ENCODE measurements at regions not wholly inside any gene's neighbourhood (a gene's known extent, or its start where the extent isn't known, plus 50 kb on each side); places are given as distances from the start of the nearest gene placed in this dataset.

DNA sequence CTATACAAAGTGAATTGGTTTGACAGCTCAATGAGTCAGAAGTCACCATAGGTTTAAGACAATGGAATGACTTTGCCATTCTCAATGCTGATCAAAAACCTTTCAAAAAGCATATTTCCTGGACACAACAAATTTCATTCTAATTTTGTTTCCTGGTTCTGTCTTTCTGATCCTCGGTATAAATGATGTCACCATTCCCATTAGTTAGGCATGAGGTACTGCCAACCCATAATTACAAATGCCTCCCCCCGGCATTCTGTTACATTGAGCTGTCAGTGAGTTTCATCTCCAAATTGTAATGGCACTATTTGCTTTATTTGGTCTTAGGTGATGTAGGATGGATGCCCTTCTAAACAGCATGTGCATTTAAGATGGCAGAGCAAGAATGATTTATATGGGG, 81.7 kb upstream of the NFE2L3 start:
- no peaks in the 10 kb centered on the region for H4K20me1 ChIP-seq (ENCODE audit: insufficient read depth)
- H3K4me1 ChIP-seq (ENCODE audit: control insufficient read depth in 1 of 2, insufficient read depth in 2 of 2, low read length in 2 of 2): no peaks in the 10 kb centered on the region
- BruUV-seq (replicated peaks): no TSS peak
- intact Hi-C loops (cut with micrococcal nuclease): no loop called here
- CTCF ChIA-PET: no interaction called here
- H3K4me2 ChIP-seq (ENCODE audit: low read length): no peak overlapping the region
- no peak overlapping the region for H3K4me3 ChIP-seq (replicated peaks in 1 of 2; ENCODE audit: low read depth in 1 of 2, low read length in 2 of 2)
- H3K36me3 ChIP-seq (ENCODE audit: control insufficient read depth in 1 of 2, insufficient read depth in 2 of 2, low read length in 2 of 2): no peaks in the 10 kb centered on the region
- TF ChIP-seq ZFX (IDR thresholded peaks at IDR 0.05) (no peak), SRF (IDR thresholded peaks at IDR 0.05; ENCODE audit: low read depth) (no peak), ELF1 (IDR thresholded peaks at IDR 0.05; ENCODE audit: borderline replicate concordance, low read depth) (no peak), RAD21 (IDR thresholded peaks at IDR 0.05; ENCODE audit: low read depth) (no peak), FOSL1 (IDR thresholded peaks at IDR 0.05; ENCODE audit: low read depth) (no peak), SP1 (IDR thresholded peaks at IDR 0.05; ENCODE audit: low read depth) (no peak), EGR1 (IDR thresholded peaks at IDR 0.05; ENCODE audit: low read depth) (no peak), TCF7L2 (IDR thresholded peaks at IDR 0.05; ENCODE audit: borderline replicate concordance, extremely low read depth, insufficient read depth, insufficient read length) (no peak), POLR2A (IDR thresholded peaks at IDR 0.05; ENCODE audit: borderline replicate concordance, extremely low read depth, insufficient read depth, insufficient read length) (no peak), CEBPB (IDR thresholded peaks at IDR 0.05; ENCODE audit: low read depth) (no peak), EZH2phosphoT487 (IDR thresholded peaks at IDR 0.05; ENCODE audit: borderline replicate concordance) (no peak)
- TF ChIP-seq, protein P1, sequence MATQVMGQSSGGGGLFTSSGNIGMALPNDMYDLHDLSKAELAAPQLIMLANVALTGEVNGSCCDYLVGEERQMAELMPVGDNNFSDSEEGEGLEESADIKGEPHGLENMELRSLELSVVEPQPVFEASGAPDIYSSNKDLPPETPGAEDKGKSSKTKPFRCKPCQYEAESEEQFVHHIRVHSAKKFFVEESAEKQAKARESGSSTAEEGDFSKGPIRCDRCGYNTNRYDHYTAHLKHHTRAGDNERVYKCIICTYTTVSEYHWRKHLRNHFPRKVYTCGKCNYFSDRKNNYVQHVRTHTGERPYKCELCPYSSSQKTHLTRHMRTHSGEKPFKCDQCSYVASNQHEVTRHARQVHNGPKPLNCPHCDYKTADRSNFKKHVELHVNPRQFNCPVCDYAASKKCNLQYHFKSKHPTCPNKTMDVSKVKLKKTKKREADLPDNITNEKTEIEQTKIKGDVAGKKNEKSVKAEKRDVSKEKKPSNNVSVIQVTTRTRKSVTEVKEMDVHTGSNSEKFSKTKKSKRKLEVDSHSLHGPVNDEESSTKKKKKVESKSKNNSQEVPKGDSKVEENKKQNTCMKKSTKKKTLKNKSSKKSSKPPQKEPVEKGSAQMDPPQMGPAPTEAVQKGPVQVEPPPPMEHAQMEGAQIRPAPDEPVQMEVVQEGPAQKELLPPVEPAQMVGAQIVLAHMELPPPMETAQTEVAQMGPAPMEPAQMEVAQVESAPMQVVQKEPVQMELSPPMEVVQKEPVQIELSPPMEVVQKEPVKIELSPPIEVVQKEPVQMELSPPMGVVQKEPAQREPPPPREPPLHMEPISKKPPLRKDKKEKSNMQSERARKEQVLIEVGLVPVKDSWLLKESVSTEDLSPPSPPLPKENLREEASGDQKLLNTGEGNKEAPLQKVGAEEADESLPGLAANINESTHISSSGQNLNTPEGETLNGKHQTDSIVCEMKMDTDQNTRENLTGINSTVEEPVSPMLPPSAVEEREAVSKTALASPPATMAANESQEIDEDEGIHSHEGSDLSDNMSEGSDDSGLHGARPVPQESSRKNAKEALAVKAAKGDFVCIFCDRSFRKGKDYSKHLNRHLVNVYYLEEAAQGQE (IDR thresholded peaks at IDR 0.05; ENCODE audit: low read depth): no peak
- TF ChIP-seq, protein P2, sequence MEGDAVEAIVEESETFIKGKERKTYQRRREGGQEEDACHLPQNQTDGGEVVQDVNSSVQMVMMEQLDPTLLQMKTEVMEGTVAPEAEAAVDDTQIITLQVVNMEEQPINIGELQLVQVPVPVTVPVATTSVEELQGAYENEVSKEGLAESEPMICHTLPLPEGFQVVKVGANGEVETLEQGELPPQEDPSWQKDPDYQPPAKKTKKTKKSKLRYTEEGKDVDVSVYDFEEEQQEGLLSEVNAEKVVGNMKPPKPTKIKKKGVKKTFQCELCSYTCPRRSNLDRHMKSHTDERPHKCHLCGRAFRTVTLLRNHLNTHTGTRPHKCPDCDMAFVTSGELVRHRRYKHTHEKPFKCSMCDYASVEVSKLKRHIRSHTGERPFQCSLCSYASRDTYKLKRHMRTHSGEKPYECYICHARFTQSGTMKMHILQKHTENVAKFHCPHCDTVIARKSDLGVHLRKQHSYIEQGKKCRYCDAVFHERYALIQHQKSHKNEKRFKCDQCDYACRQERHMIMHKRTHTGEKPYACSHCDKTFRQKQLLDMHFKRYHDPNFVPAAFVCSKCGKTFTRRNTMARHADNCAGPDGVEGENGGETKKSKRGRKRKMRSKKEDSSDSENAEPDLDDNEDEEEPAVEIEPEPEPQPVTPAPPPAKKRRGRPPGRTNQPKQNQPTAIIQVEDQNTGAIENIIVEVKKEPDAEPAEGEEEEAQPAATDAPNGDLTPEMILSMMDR (IDR thresholded peaks at IDR 0.05 in 2 of 3, conservative IDR thresholded peaks at IDR 0.05 in 1 of 3; ENCODE audit: borderline replicate concordance in 1 of 3, insufficient read depth in 1 of 3, low read depth in 2 of 3, low read length in 2 of 3): no peak
- no peaks in the 10 kb centered on the region for H3K27me3 ChIP-seq (ENCODE audit: insufficient read depth, low read length)
- no peak overlapping the region for H3K27ac ChIP-seq (ENCODE audit: low read depth, low read length)
- H3K9me3 ChIP-seq (ENCODE audit: control insufficient read depth in 1 of 2, insufficient read depth in 1 of 2, low read depth in 1 of 2, low read length in 2 of 2): no peaks in the 10 kb centered on the region
- DNase-seq (ENCODE audit: low read depth, low spot score): no peak
- H3K79me2 ChIP-seq (ENCODE audit: insufficient read depth, low read length): no peaks in the 10 kb centered on the region
- no peak overlapping the region for H2AFZ ChIP-seq (ENCODE audit: low read depth, low read length, poor library complexity, severe bottlenecking)
- RAD21 ChIA-PET (ENCODE audit: low non-redundant PET in 1 of 2, low total read pairs in 2 of 2, uncharacterized antibody in 2 of 2, unreplicated experiment in 2 of 2): no interaction called here
- no peak for ATAC-seq
- H3K9me2 ChIP-seq (ENCODE audit: insufficient read depth): no peaks in the 10 kb centered on the region
- no peak overlapping the region for H3K9ac ChIP-seq (ENCODE audit: low read length)
- POLR2A ChIA-PET: no interaction called here

All from HCT116 (cell line).